GM12891 (cell line): ENCODE measurements at regions not wholly inside any gene's neighbourhood (a gene's known extent, or its start where the extent isn't known, plus 50 kb on each side); places are given as distances from the start of the nearest gene placed in this dataset.

Source experiments
- POLR2A ChIP-seq: IDR thresholded peaks from 2 replicates; pipeline ENCODE4 v1.6.1; 2011; ENCODE audit warnings: low read depth, low read length, control low read depth
- SPI1 ChIP-seq: IDR thresholded peaks from 2 replicates; pipeline ENCODE4 v1.6.1; 2011; ENCODE audit warnings: low read depth, low read length, control low read depth

GRCh38 chr3:94336046-94336753, 273.3 kb downstream of the NSUN3 start:
- TF ChIP-seq POLR2A (no peak), SPI1 (no peak)
